ENCODE measurements at regions not wholly inside any gene's neighbourhood (a gene's known extent, or its start where the extent isn't known, plus 50 kb on each side); places are given as distances from the start of the nearest gene placed in this dataset.

- Histone ChIP-seq H3K27ac (ENCODE audit: low read depth in 1 of 2, low read length in 1 of 2) (no peak overlapping the region), H3K9me3 (ENCODE audit: control insufficient read depth in 4 of 4, insufficient read depth in 3 of 4, low read length in 3 of 4) (no peaks in the 10 kb centered on the region), H3K4me1 (ENCODE audit: control insufficient read depth in 5 of 5, insufficient read depth in 5 of 5, low read length in 5 of 5) (no peaks in the 10 kb centered on the region), H3K36me3 (ENCODE audit: control insufficient read depth in 4 of 4, insufficient read depth in 4 of 4, low read length in 4 of 4) (no peaks in the 10 kb centered on the region), H3K4me3 (no peak overlapping the region), H3K9ac (ENCODE audit: insufficient read depth in 1 of 2, low read length in 2 of 2) (no peak overlapping the region), H3K27me3 (ENCODE audit: control insufficient read depth in 3 of 3, insufficient read depth in 3 of 3, low read length in 2 of 3) (no peaks in the 10 kb centered on the region)
- ATAC-seq (ENCODE audit: insufficient read depth, low FRiP score) (no peak), DNase-seq (no peak)
- WGBS, 2 donors: 88 to 90% methylated on average over 1 of the region's 1 CpG
- TF ChIP-seq CTCF (IDR thresholded peaks at IDR 0.05; ENCODE audit: control extremely low read depth, extremely low read depth): no peak
Measured at GRCh38 chr3:106113747-106114146, 244.9 kb upstream of the CBLB start.

GRCh38 chr3:106114220-106114619, 245.4 kb upstream of the CBLB start:
- WGBS, 2 donors: 81 to 84% methylated on average over 1 of the region's 1 CpG
- no peak overlapping the region for H3K9ac ChIP-seq (ENCODE audit: insufficient read depth in 1 of 2, low read length in 2 of 2)
- no peak overlapping the region for H3K27ac ChIP-seq (ENCODE audit: low read depth in 1 of 2, low read length in 1 of 2)
- peaks cover 0 to 1% (median 0%) of the 10 kb centered on the region in 5 donors for H3K4me1 ChIP-seq (ENCODE audit: control insufficient read depth in 5 of 5, insufficient read depth in 5 of 5, low read length in 5 of 5)
- H3K36me3 ChIP-seq (ENCODE audit: control insufficient read depth in 4 of 4, insufficient read depth in 4 of 4, low read length in 4 of 4): no peaks in the 10 kb centered on the region
- ATAC-seq (ENCODE audit: insufficient read depth, low FRiP score) (no peak), DNase-seq (no peak)
- H3K27me3 ChIP-seq (ENCODE audit: control insufficient read depth in 3 of 3, insufficient read depth in 3 of 3, low read length in 2 of 3): no peaks in the 10 kb centered on the region
- H3K9me3 ChIP-seq (ENCODE audit: control insufficient read depth in 4 of 4, insufficient read depth in 3 of 4, low read length in 3 of 4): no peaks in the 10 kb centered on the region
- no peak overlapping the region for H3K4me3 ChIP-seq
- no peak for TF ChIP-seq CTCF (IDR thresholded peaks at IDR 0.05; ENCODE audit: control extremely low read depth, extremely low read depth)

GRCh38 chr3:106114848-106115247, 246.0 kb upstream of the CBLB start:
- Histone ChIP-seq H3K27me3 (ENCODE audit: control insufficient read depth in 3 of 3, insufficient read depth in 3 of 3, low read length in 2 of 3) (no peaks in the 10 kb centered on the region), H3K9ac (ENCODE audit: insufficient read depth in 1 of 2, low read length in 2 of 2) (no peak overlapping the region), H3K36me3 (ENCODE audit: control insufficient read depth in 4 of 4, insufficient read depth in 4 of 4, low read length in 4 of 4) (no peaks in the 10 kb centered on the region), H3K4me1 (ENCODE audit: control insufficient read depth in 5 of 5, insufficient read depth in 5 of 5, low read length in 5 of 5) (peaks cover 0 to 1% (median 0%) of the 10 kb centered on the region in 5 donors), H3K4me3 (no peak overlapping the region), H3K27ac (ENCODE audit: low read depth in 1 of 2, low read length in 1 of 2) (no peak overlapping the region), H3K9me3 (ENCODE audit: control insufficient read depth in 4 of 4, insufficient read depth in 3 of 4, low read length in 3 of 4) (no peaks in the 10 kb centered on the region)
- TF ChIP-seq CTCF (IDR thresholded peaks at IDR 0.05; ENCODE audit: control extremely low read depth, extremely low read depth): no peak
- ATAC-seq (ENCODE audit: insufficient read depth, low FRiP score) (no peak), DNase-seq (no peak)

- Histone ChIP-seq H3K27ac (ENCODE audit: low read depth in 1 of 2, low read length in 1 of 2) (no peak overlapping the region), H3K27me3 (ENCODE audit: control insufficient read depth in 3 of 3, insufficient read depth in 3 of 3, low read length in 2 of 3) (no peaks in the 10 kb centered on the region), H3K36me3 (ENCODE audit: control insufficient read depth in 4 of 4, insufficient read depth in 4 of 4, low read length in 4 of 4) (no peaks in the 10 kb centered on the region), H3K4me1 (ENCODE audit: control insufficient read depth in 5 of 5, insufficient read depth in 5 of 5, low read length in 5 of 5) (peaks cover 0 to 6% (median 0%) of the 10 kb centered on the region in 5 donors), H3K9ac (ENCODE audit: insufficient read depth in 1 of 2, low read length in 2 of 2) (no peak overlapping the region), H3K4me3 (no peak overlapping the region), H3K9me3 (ENCODE audit: control insufficient read depth in 4 of 4, insufficient read depth in 3 of 4, low read length in 3 of 4) (no peaks in the 10 kb centered on the region)
- 91 to 94% methylated on average over 2 of the region's 2 CpGs for WGBS, 2 donors
- ATAC-seq (ENCODE audit: insufficient read depth, low FRiP score): no peak
- DNase-seq: no peak
- no peak for TF ChIP-seq CTCF (IDR thresholded peaks at IDR 0.05; ENCODE audit: control extremely low read depth, extremely low read depth)
Measured at GRCh38 chr3:106115557-106115956, 246.7 kb upstream of the CBLB start.
